Thymus (tissue), 11 donors: ENCODE measurements at regions not wholly inside any gene's neighbourhood (a gene's known extent, or its start where the extent isn't known, plus 50 kb on each side); places are given as distances from the start of the nearest gene placed in this dataset.

Experiments used
- DNase-seq, 9 donors: peaks; one replicate each; pipeline ENCODE4 v3.0.0-alpha.2; 2013; ENCODE audit warnings: low spot score in 9 of 9, low read depth in 6 of 9, missing footprints in 1 of 9
- H3K27ac ChIP-seq, 2 donors: one replicate each; pipeline ENCODE4 v1.5.1; 2013; ENCODE audit warnings: control low read depth in 1 of 2, low read depth in 1 of 2, low read length in 1 of 2, mild to moderate bottlenecking in 1 of 2, moderate library complexity in 1 of 2
- H3K27me3 ChIP-seq, 2 donors: one replicate each; pipeline ENCODE4 v1.5.1; 2013; ENCODE audit warnings: low read length in 1 of 2; ENCODE audit not compliant: control insufficient read depth in 2 of 2, insufficient read depth in 1 of 2
- H3K36me3 ChIP-seq, 2 donors: one replicate each; pipeline ENCODE4 v1.5.1; 2013; ENCODE audit warnings: low read length in 1 of 2, mild to moderate bottlenecking in 1 of 2, moderate library complexity in 1 of 2; ENCODE audit not compliant: control insufficient read depth in 2 of 2, insufficient read depth in 2 of 2
- H3K4me1 ChIP-seq, 2 donors: one replicate each; pipeline ENCODE4 v1.5.1; 2013; ENCODE audit warnings: low read length in 2 of 2; ENCODE audit not compliant: control insufficient read depth in 2 of 2, insufficient read depth in 2 of 2
- H3K4me3 ChIP-seq, 2 donors: one replicate each; pipeline ENCODE4 v1.5.1; 2013; ENCODE audit warnings: low read length in 2 of 2, control low read depth in 1 of 2, mild to moderate bottlenecking in 1 of 2
- H3K9me3 ChIP-seq, 2 donors: one replicate each; pipeline ENCODE4 v1.5.1; 2013; ENCODE audit warnings: low read length in 1 of 2, mild to moderate bottlenecking in 1 of 2; ENCODE audit not compliant: control insufficient read depth in 2 of 2, insufficient read depth in 1 of 2
- WGBS: extraction: QIAGEN DNeasy Blood & Tissue Kit; methylation state at CpG from one replicate; pipeline ENCODE4 v1.1.7; 2013; 5-methylcytosine and 5-hydroxymethylcytosine counted together
- donor health status: healthy.

GRCh38 chr7:153445641-153446040 is 606.6 kb upstream of the DPP6 start:
- no peaks in the 10 kb centered on the region for H3K27me3 ChIP-seq
- H3K4me1 ChIP-seq = peaks cover 0 to 2% of the 10 kb centered on the region in 2 donors
- DNase-seq = no peak
- H3K27ac ChIP-seq = no peak overlapping the region
- no peak overlapping the region for H3K4me3 ChIP-seq
- H3K36me3 ChIP-seq = no peaks in the 10 kb centered on the region
- H3K9me3 ChIP-seq = no peaks in the 10 kb centered on the region
- 89% methylated on average over 5 of the region's 5 CpGs for WGBS

GRCh38 chr7:153446490-153446889 is 605.7 kb upstream of the DPP6 start:
- no peak overlapping the region for H3K4me3 ChIP-seq
- H3K27ac ChIP-seq = no peak overlapping the region
- H3K27me3 ChIP-seq = no peaks in the 10 kb centered on the region
- no peaks in the 10 kb centered on the region for H3K9me3 ChIP-seq
- no peak for DNase-seq
- no peaks in the 10 kb centered on the region for H3K36me3 ChIP-seq
- H3K4me1 ChIP-seq = peaks cover 0 to 2% of the 10 kb centered on the region in 2 donors
- 86% methylated on average over 2 of the region's 2 CpGs for WGBS

GRCh38 chr7:153447011-153447410 is 605.2 kb upstream of the DPP6 start:
- 66% methylated on average over 5 of the region's 5 CpGs for WGBS
- Histone ChIP-seq H3K27ac (no peak overlapping the region), H3K9me3 (no peaks in the 10 kb centered on the region), H3K4me3 (no peak overlapping the region), H3K27me3 (no peaks in the 10 kb centered on the region), H3K36me3 (no peaks in the 10 kb centered on the region), H3K4me1 (peaks cover 0 to 2% of the 10 kb centered on the region in 2 donors)
- DNase-seq = no peak

GRCh38 chr7:153452661-153453060 is 599.5 kb upstream of the DPP6 start:
- Histone ChIP-seq H3K4me3 (no peak overlapping the region), H3K27ac (no peak overlapping the region), H3K4me1 (no peaks in the 10 kb centered on the region), H3K36me3 (no peaks in the 10 kb centered on the region), H3K27me3 (no peaks in the 10 kb centered on the region), H3K9me3 (peaks cover 0 to 8% of the 10 kb centered on the region in 2 donors)
- WGBS = 93% methylated on average over 3 of the region's 3 CpGs
- no peak for DNase-seq

GRCh38 chr7:153454306-153454705 is 597.9 kb upstream of the DPP6 start:
- no peak overlapping the region for H3K27ac ChIP-seq
- 92% methylated on average over 9 of the region's 9 CpGs for WGBS
- H3K27me3 ChIP-seq = no peaks in the 10 kb centered on the region
- no peaks in the 10 kb centered on the region for H3K36me3 ChIP-seq
- no peak for DNase-seq
- no peak overlapping the region for H3K4me3 ChIP-seq
- no peaks in the 10 kb centered on the region for H3K4me1 ChIP-seq
- peaks cover 0 to 8% of the 10 kb centered on the region in 2 donors for H3K9me3 ChIP-seq

- Histone ChIP-seq H3K36me3 (no peaks in the 10 kb centered on the region), H3K4me1 (no peaks in the 10 kb centered on the region), H3K4me3 (no peak overlapping the region), H3K9me3 (peaks cover 0 to 15% of the 10 kb centered on the region in 2 donors), H3K27ac (no peak overlapping the region), H3K27me3 (no peaks in the 10 kb centered on the region)
- DNase-seq = no peak
- WGBS = 88% methylated on average over 7 of the region's 7 CpGs
These were observed 594.5 kb upstream of the DPP6 start for GRCh38 chr7:153457746-153458145.

- no peaks in the 10 kb centered on the region for H3K27me3 ChIP-seq
These were observed 582.1 kb upstream of the DPP6 start for GRCh38 chr7:153470004-153470671.

GRCh38 chr7:153472516-153472915 is 579.7 kb upstream of the DPP6 start:
- no peaks in the 10 kb centered on the region for H3K4me1 ChIP-seq
- WGBS = 95% methylated on average over 7 of the region's 7 CpGs
- no peak overlapping the region for H3K27ac ChIP-seq
- no peaks in the 10 kb centered on the region for H3K27me3 ChIP-seq
- H3K36me3 ChIP-seq = no peaks in the 10 kb centered on the region
- no peak for DNase-seq
- no peak overlapping the region for H3K4me3 ChIP-seq
- peaks cover 0 to 12% of the 10 kb centered on the region in 2 donors for H3K9me3 ChIP-seq

More at GRCh38 chr7:153470004-153470671, 582.1 kb upstream of the DPP6 start:
- Histone ChIP-seq H3K9me3 (peaks cover 1 to 9% of the 10 kb centered on the region in 2 donors), H3K36me3 (no peaks in the 10 kb centered on the region), H3K4me3 (no peak overlapping the region), H3K27ac (no peak overlapping the region), H3K4me1 (no peaks in the 10 kb centered on the region)
- DNase-seq = no peak
- 83% methylated on average over 9 of the region's 9 CpGs for WGBS

- Histone ChIP-seq H3K9me3 (peaks cover 0 to 13% of the 10 kb centered on the region in 2 donors), H3K4me1 (no peaks in the 10 kb centered on the region), H3K27me3 (no peaks in the 10 kb centered on the region), H3K27ac (no peak overlapping the region), H3K4me3 (no peak overlapping the region), H3K36me3 (no peaks in the 10 kb centered on the region)
- no peak for DNase-seq
- WGBS = 89% methylated on average over 1 of the region's 1 CpG
These were observed 579.0 kb upstream of the DPP6 start for GRCh38 chr7:153473185-153473584.
